Psoas muscle (tissue), 7 donors: ENCODE measurements at regions not wholly inside any gene's neighbourhood (a gene's known extent, or its start where the extent isn't known, plus 50 kb on each side); places are given as distances from the start of the nearest gene placed in this dataset.

ENCODE experiments used
- ATAC-seq, 4 donors: fragments of 200-7000 bp; cut with Tn5 transposase; one replicate each; pipeline ENCODE4 v1.9.1; 2020; ENCODE audit warnings: moderate library complexity in 3 of 4, mild to moderate bottlenecking in 2 of 4
- DNase-seq, 2 donors: peaks; one replicate each; pipeline ENCODE4 v3.0.0-alpha.2; 2020
- H3K27ac ChIP-seq: fragments of 200-600 bp; one replicate; pipeline ENCODE4 v1.8.0; 2022
- H3K27me3 ChIP-seq, 3 donors: fragments of 200-600 bp in 1 of 3; one replicate each; pipeline versions ENCODE4 v1.6.1 to v1.8.0; 2013 to 2022; ENCODE audit warnings: low read length in 2 of 3, mild to moderate bottlenecking in 2 of 3, moderate library complexity in 1 of 3; ENCODE audit not compliant: insufficient read depth in 3 of 3
- H3K36me3 ChIP-seq, 2 donors: fragments of 200-600 bp in 1 of 2; one replicate each; pipeline versions ENCODE4 v1.6.1 to v1.8.0; 2013 to 2022; ENCODE audit warnings: low read depth in 1 of 2, mild to moderate bottlenecking in 1 of 2, moderate library complexity in 1 of 2; ENCODE audit not compliant: insufficient read depth in 1 of 2
- H3K4me1 ChIP-seq: fragments of 200-600 bp; one replicate; pipeline ENCODE4 v1.8.0; 2022
- H3K4me3 ChIP-seq: fragments of 200-600 bp; one replicate; pipeline ENCODE4 v1.8.0; 2022; ENCODE audit warnings: mild to moderate bottlenecking
- H3K9me3 ChIP-seq: fragments of 200-600 bp; one replicate; pipeline ENCODE4 v1.8.0; 2022
- CTCF ChIP-seq: fragments of 200-600 bp; IDR thresholded peaks from one replicate; pipeline ENCODE4 v1.8.0; 2022; ENCODE audit warnings: antibody characterized with exemption
- WGBS, 3 donors: extraction: QIAGEN DNeasy Blood & Tissue Kit; methylation state at CpG; one replicate each; pipeline versions ENCODE4 v1.1.6 to v1.1.7; 2013; 5-methylcytosine and 5-hydroxymethylcytosine counted together
- intact Hi-C, 2 donors: fragments of 100-400 bp; cut with DNase I; formaldehyde crosslinking; loops; one replicate each; pipeline versions ENCODE4 v1.11.0 to v1.14.2; 2022
- donor health status: healthy with polysubstance abuse.
- donor health status: DM: no; HTN: no; CAD: no; lungs with moderate emphysema.
- donor health status: Bipolar disorder and iron deficiency.
- donor health status: healthy.
- donor health status: DM: yes; HTN: yes; CAD: no.
- donor health status: DM: no; HTN: no; CAD: no.
- donor health status: DM: yes; HTN: yes; CAD: no.

- no peak for TF ChIP-seq CTCF
- no peak for ATAC-seq
- intact Hi-C loops: no loop called here
- no peak overlapping the region for H3K4me3 ChIP-seq
- DNase-seq: no peak
- no peak overlapping the region for H3K27ac ChIP-seq
- no peaks in the 10 kb centered on the region for H3K27me3 ChIP-seq
- H3K4me1 ChIP-seq: no peaks in the 10 kb centered on the region
- no peaks in the 10 kb centered on the region for H3K36me3 ChIP-seq
- peaks cover 8% of the 10 kb centered on the region for H3K9me3 ChIP-seq
These were observed 584.6 kb upstream of the CDH5 start for GRCh38 chr16:65781855-65782254.

GRCh38 chr16:65781363-65781762 is 585.1 kb upstream of the CDH5 start:
- ATAC-seq: no peak
- TF ChIP-seq CTCF: no peak
- intact Hi-C loops: no loop called here
- H3K27me3 ChIP-seq: no peaks in the 10 kb centered on the region
- H3K27ac ChIP-seq: no peak overlapping the region
- no peak overlapping the region for H3K4me3 ChIP-seq
- no peaks in the 10 kb centered on the region for H3K4me1 ChIP-seq
- no peak for DNase-seq
- peaks cover 8% of the 10 kb centered on the region for H3K9me3 ChIP-seq
- H3K36me3 ChIP-seq: no peaks in the 10 kb centered on the region
- WGBS, 3 donors: 77 to 100% (median 86%) methylated on average over 1 of the region's 1 CpG

- intact Hi-C loops: no loop called here
- H3K4me1 ChIP-seq: no peaks in the 10 kb centered on the region
- H3K27me3 ChIP-seq: no peaks in the 10 kb centered on the region
- DNase-seq (no peak), ATAC-seq (no peak)
- H3K36me3 ChIP-seq: no peaks in the 10 kb centered on the region
- peaks cover 8% of the 10 kb centered on the region for H3K9me3 ChIP-seq
- H3K27ac ChIP-seq: no peak overlapping the region
- H3K4me3 ChIP-seq: no peak overlapping the region
- TF ChIP-seq CTCF: no peak
- WGBS, 3 donors: 68 to 77% (median 76%) methylated on average over 7 of the region's 7 CpGs
These were observed 587.3 kb upstream of the CDH5 start for GRCh38 chr16:65779201-65779600.

GRCh38 chr16:65776639-65777183 is 589.8 kb upstream of the CDH5 start:
- peaks cover 8% of the 10 kb centered on the region for H3K9me3 ChIP-seq
- no peaks in the 10 kb centered on the region for H3K36me3 ChIP-seq
- H3K4me1 ChIP-seq: no peaks in the 10 kb centered on the region
- intact Hi-C loops: no loop called here
- H3K27me3 ChIP-seq: no peaks in the 10 kb centered on the region
- DNase-seq: no peak
- no peak overlapping the region for H3K27ac ChIP-seq
- H3K4me3 ChIP-seq: no peak overlapping the region
- 93 to 95% (median 94%) methylated on average over 2 of the region's 2 CpGs for WGBS, 3 donors
- no peak for ATAC-seq
- no peak for TF ChIP-seq CTCF

GRCh38 chr16:65775829-65776228 is 590.7 kb upstream of the CDH5 start:
- DNase-seq (no peak), ATAC-seq (no peak)
- Histone ChIP-seq H3K4me3 (no peak overlapping the region), H3K27ac (no peak overlapping the region), H3K27me3 (no peaks in the 10 kb centered on the region), H3K36me3 (no peaks in the 10 kb centered on the region), H3K9me3 (peaks cover 8% of the 10 kb centered on the region), H3K4me1 (no peaks in the 10 kb centered on the region)
- WGBS, 3 donors: 17 to 24% (median 20%) methylated on average over 4 of the region's 4 CpGs
- intact Hi-C loops: no loop called here
- TF ChIP-seq CTCF: no peak
